ENCODE measurements at regions not wholly inside any gene's neighbourhood (a gene's known extent, or its start where the extent isn't known, plus 50 kb on each side); places are given as distances from the start of the nearest gene placed in this dataset.

DNA sequence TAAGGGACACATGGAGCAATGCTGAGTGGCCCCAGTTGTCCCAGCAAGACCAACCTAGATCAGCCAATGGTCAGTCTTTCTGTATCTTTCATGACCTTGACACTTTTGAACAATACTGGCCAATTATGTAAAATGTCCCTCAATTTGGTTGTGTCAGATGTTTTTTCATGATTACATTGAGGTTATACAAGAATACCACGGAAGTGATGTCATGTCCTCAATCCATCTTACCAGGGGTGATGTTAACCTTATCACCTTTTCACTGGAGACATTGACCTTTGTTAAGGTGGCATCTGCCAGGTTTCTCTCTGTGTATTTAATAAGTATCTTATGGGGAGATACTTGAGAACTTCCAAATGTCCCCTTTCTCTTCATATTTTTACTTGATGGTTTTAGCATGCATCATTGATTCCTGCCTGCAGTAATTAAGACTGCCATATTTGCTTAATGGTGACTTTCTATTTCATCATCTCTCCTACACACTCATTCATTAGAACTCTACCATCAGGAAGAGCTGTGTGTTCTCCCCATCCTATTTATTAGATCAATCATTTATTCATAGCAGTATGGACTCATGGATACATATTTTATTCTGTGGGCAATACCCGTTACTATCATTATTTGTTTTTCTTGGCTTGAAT, 64.7 kb upstream of the RFLNA start:
- TF ChIP-seq, protein P1, sequence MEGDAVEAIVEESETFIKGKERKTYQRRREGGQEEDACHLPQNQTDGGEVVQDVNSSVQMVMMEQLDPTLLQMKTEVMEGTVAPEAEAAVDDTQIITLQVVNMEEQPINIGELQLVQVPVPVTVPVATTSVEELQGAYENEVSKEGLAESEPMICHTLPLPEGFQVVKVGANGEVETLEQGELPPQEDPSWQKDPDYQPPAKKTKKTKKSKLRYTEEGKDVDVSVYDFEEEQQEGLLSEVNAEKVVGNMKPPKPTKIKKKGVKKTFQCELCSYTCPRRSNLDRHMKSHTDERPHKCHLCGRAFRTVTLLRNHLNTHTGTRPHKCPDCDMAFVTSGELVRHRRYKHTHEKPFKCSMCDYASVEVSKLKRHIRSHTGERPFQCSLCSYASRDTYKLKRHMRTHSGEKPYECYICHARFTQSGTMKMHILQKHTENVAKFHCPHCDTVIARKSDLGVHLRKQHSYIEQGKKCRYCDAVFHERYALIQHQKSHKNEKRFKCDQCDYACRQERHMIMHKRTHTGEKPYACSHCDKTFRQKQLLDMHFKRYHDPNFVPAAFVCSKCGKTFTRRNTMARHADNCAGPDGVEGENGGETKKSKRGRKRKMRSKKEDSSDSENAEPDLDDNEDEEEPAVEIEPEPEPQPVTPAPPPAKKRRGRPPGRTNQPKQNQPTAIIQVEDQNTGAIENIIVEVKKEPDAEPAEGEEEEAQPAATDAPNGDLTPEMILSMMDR (IDR thresholded peaks at IDR 0.05; ENCODE audit: control extremely low read depth in 1 of 3, insufficient read depth in 1 of 3, low read depth in 1 of 3, low read length in 3 of 3): no peak
- TF ChIP-seq TAF7 (optimal IDR thresholded peaks at IDR 0.05; ENCODE audit: borderline replicate concordance, low read depth, low read length) (no peak), POLR2A (IDR thresholded peaks at IDR 0.05; ENCODE audit: control extremely low read depth in 1 of 2, low read depth in 2 of 2, low read length in 2 of 2) (no peak), GABPA (IDR thresholded peaks at IDR 0.05; ENCODE audit: borderline replicate concordance, insufficient read depth, low read length) (no peak), SIX5 (IDR thresholded peaks at IDR 0.05; ENCODE audit: low read depth, low read length) (no peak), KDM1A (IDR thresholded peaks at IDR 0.05; ENCODE audit: borderline replicate concordance, low read length) (no peak), POLR2AphosphoS5 (IDR thresholded peaks at IDR 0.05; ENCODE audit: low read depth, low read length) (no peak), ASH2L (IDR thresholded peaks at IDR 0.05; ENCODE audit: low read length) (no peak), EZH2 (IDR thresholded peaks at IDR 0.05; ENCODE audit: low read depth, low read length, severe bottlenecking) (no peak), NANOG (IDR thresholded peaks at IDR 0.05; ENCODE audit: insufficient read depth, low read depth, low read length, poor library complexity, severe bottlenecking) (no peak)
